ENCODE measurements at regions not wholly inside any gene's neighbourhood (a gene's known extent, or its start where the extent isn't known, plus 50 kb on each side); places are given as distances from the start of the nearest gene placed in this dataset.

DNA sequence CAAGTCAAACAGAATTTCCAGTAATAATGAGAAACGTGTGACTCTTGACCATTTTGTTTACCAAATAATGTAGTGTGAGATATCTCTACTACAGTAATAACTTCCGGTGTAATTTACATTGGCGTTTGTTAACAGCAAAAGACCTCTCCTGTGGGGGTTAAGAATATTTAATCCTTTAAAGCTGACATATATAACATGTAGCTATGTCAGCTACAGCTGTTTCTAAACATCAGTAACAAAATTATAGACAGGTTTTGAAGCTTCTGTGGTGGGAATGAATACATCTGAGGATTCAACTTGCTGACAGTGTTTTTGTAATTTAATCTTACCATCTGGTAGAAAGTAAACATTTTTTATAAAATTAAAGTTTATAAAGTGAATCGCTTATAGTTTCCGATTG is 73.6 kb upstream of the TENM3 start:
- POLR2A ChIA-PET: no interaction called here
- H3K9me3 ChIP-seq (replicated peaks; ENCODE audit: control insufficient read depth, insufficient read depth, low read length): no peaks in the 10 kb centered on the region
- RAD21 ChIA-PET (ENCODE audit: unreplicated experiment): no interaction called here
- no peak for ATAC-seq
- in situ Hi-C loops (cut with MboI) (no loop called here), intact Hi-C loops (cut with micrococcal nuclease; ENCODE audit: unreplicated experiment) (no loop called here)
- CTCF ChIA-PET: no interaction called here
- no peak overlapping the region for H3K9ac ChIP-seq (ENCODE audit: control insufficient read depth, insufficient read depth, low read length)
- no peak for FAIRE-seq
- H3K27ac ChIP-seq (ENCODE audit: control insufficient read depth, insufficient read depth): no peak overlapping the region
- H3K36me3 ChIP-seq (ENCODE audit: control insufficient read depth in 2 of 2, insufficient read depth in 2 of 2, low read length in 1 of 2): no peaks in the 10 kb centered on the region
- H3K4me3 ChIP-seq: no peak overlapping the region
- no peak for TF ChIP-seq USF1 (IDR thresholded peaks at IDR 0.05; ENCODE audit: borderline replicate concordance, extremely low read length, insufficient read depth, low read depth, low read length)
- no peak for TF ChIP-seq NFYB (IDR thresholded peaks at IDR 0.05; ENCODE audit: insufficient read depth, low read depth, low read length)
- no peak for TF ChIP-seq RAD21 (IDR thresholded peaks at IDR 0.05; ENCODE audit: insufficient read depth, low read depth, low read length)
- TF ChIP-seq ZNF384 (IDR thresholded peaks at IDR 0.05; ENCODE audit: borderline replicate concordance, low read depth, low read length): no peak
- no peak for TF ChIP-seq ZBTB33 (IDR thresholded peaks at IDR 0.05)
- no peak for TF ChIP-seq HSF1 (IDR thresholded peaks at IDR 0.05; ENCODE audit: low read depth, low read length)
- TF ChIP-seq FOS (IDR thresholded peaks at IDR 0.05; ENCODE audit: borderline replicate concordance, extremely low read depth, insufficient read length): no peak
- TF ChIP-seq ZBED1 (IDR thresholded peaks at IDR 0.05; ENCODE audit: borderline replicate concordance): no peak
- TF ChIP-seq IKZF2 (IDR thresholded peaks at IDR 0.05): no peak
- TF ChIP-seq MEF2A (IDR thresholded peaks at IDR 0.05; ENCODE audit: insufficient read depth, low read depth, low read length): no peak
- TF ChIP-seq BHLHE40 (IDR thresholded peaks at IDR 0.05; ENCODE audit: borderline replicate concordance in 1 of 2, low read depth in 2 of 2, low read length in 1 of 2): no peak
- TF ChIP-seq WRNIP1 (IDR thresholded peaks at IDR 0.05; ENCODE audit: borderline replicate concordance, low read depth, low read length): no peak
- no peak for TF ChIP-seq MEF2B (IDR thresholded peaks at IDR 0.05; ENCODE audit: partially characterized antibody, poor library complexity, severe bottlenecking)
- H3K4me2 ChIP-seq (ENCODE audit: control insufficient read depth, insufficient read depth): no peak overlapping the region
- no peak overlapping the region for H2AFZ ChIP-seq (ENCODE audit: control insufficient read depth, low read depth, low read length)
- H3K27me3 ChIP-seq (replicated peaks in 1 of 2; ENCODE audit: control insufficient read depth in 2 of 2, insufficient read depth in 2 of 2, low read length in 1 of 2): no peaks in the 10 kb centered on the region
- H3K4me1 ChIP-seq (ENCODE audit: control insufficient read depth, insufficient read depth, low read length): no peaks in the 10 kb centered on the region
- SMC1A ChIA-PET (ENCODE audit: uncharacterized antibody, unreplicated experiment): interaction anchor here (0.6 kb wide), 1 partner anchor 745 kb away, joined by 3 read pairs; no protein-coding TSS in a partner anchor
- no TSS peak for BruUV-seq (replicated peaks)
- DNase-seq (ENCODE audit: low read depth, low spot score): no peak
- 45% methylated on average over 5 of the region's 5 CpGs for WGBS (ENCODE audit: insufficient coverage, insufficient replicate concordance, low lambda C conversion rate, missing lambda C conversion rate)
- H3K79me2 ChIP-seq (ENCODE audit: control insufficient read depth, insufficient read depth, low read length): no peaks in the 10 kb centered on the region
- no peaks in the 10 kb centered on the region for H4K20me1 ChIP-seq (ENCODE audit: control insufficient read depth, insufficient read depth)

All from GM12878 (cell line).